Activated T-cell treated with anti-CD3 and anti-CD28 coated beads, Interleukin-2, amount 50 U/mL, for 1 hour (primary cell): ENCODE measurements at regions not wholly inside any gene's neighbourhood (a gene's known extent, or its start where the extent isn't known, plus 50 kb on each side); places are given as distances from the start of the nearest gene placed in this dataset.

ENCODE experiments used
- DNase-seq: peaks from one replicate; pipeline ENCODE4 v3.0.0-alpha.2; 2020

- DNase-seq, result no peak
These were observed 184.3 kb downstream of the MTRR start for GRCh38 chr5:8053270-8053669.

- DNase-seq, result no peak
These were observed 188.8 kb downstream of the MTRR start for GRCh38 chr5:8057769-8058168.

GRCh38 chr5:8058616-8059190 is 189.8 kb downstream of the MTRR start:
- DNase-seq, result no peak

- no peak for DNase-seq
These were observed 190.4 kb downstream of the MTRR start for GRCh38 chr5:8059337-8059736.

GRCh38 chr5:8060235-8060952 is 191.4 kb downstream of the MTRR start:
- no peak for DNase-seq

- no peak for DNase-seq
These were observed 192.0 kb downstream of the MTRR start for GRCh38 chr5:8060953-8061429.

GRCh38 chr5:8062521-8062920 is 193.6 kb downstream of the MTRR start:
- no peak for DNase-seq

- DNase-seq, result no peak
These were observed 199.1 kb downstream of the MTRR start for GRCh38 chr5:8068078-8068477.

GRCh38 chr5:8070138-8070537 is 201.2 kb downstream of the MTRR start:
- no peak for DNase-seq

GRCh38 chr5:8079056-8079455 is 210.1 kb downstream of the MTRR start:
- DNase-seq, result no peak

- DNase-seq, result no peak
These were observed 212.2 kb downstream of the MTRR start for GRCh38 chr5:8081179-8081578.

GRCh38 chr5:8093669-8094068 is 224.7 kb downstream of the MTRR start:
- no peak for DNase-seq

GRCh38 chr5:8094304-8094703 is 225.4 kb downstream of the MTRR start:
- no peak for DNase-seq

GRCh38 chr5:8097146-8097545 is 228.2 kb downstream of the MTRR start:
- no peak for DNase-seq

- no peak for DNase-seq
These were observed 229.1 kb downstream of the MTRR start for GRCh38 chr5:8098081-8098480.

- no peak for DNase-seq
These were observed 233.8 kb downstream of the MTRR start for GRCh38 chr5:8102714-8103113.

- no peak for DNase-seq
These were observed 245.8 kb downstream of the MTRR start for GRCh38 chr5:8114597-8115266.

- DNase-seq, result no peak
These were observed 254.6 kb downstream of the MTRR start for GRCh38 chr5:8123559-8123958.

GRCh38 chr5:8134609-8135008 is 265.7 kb downstream of the MTRR start:
- DNase-seq, result no peak

- DNase-seq, result no peak
These were observed 266.8 kb downstream of the MTRR start for GRCh38 chr5:8135742-8136141.

- no peak for DNase-seq
These were observed 267.3 kb downstream of the MTRR start for GRCh38 chr5:8136271-8136670.

- no peak for DNase-seq
These were observed 269.1 kb downstream of the MTRR start for GRCh38 chr5:8137941-8138550.

GRCh38 chr5:8138884-8139283 is 269.9 kb downstream of the MTRR start:
- DNase-seq, result no peak

GRCh38 chr5:8150791-8151190 is 281.8 kb downstream of the MTRR start:
- DNase-seq, result no peak
